Dendritic cell treated with granulocyte-macrophage colony-stimulating factor and Interleukin-4, amounts not matched to agents 40 ng/mL and 50 ng/mL, for 4 days (primary cell): ENCODE measurements at regions not wholly inside any gene's neighbourhood (a gene's known extent, or its start where the extent isn't known, plus 50 kb on each side); places are given as distances from the start of the nearest gene placed in this dataset.

Experiments used
- H3K27ac Mint-ChIP-seq: one replicate; pipeline ENCODE4 v1.8.0; 2022; ENCODE audit warnings: mild to moderate bottlenecking, mixed read lengths
- H3K27me3 Mint-ChIP-seq: one replicate; pipeline ENCODE4 v1.8.0; 2022; ENCODE audit warnings: mild to moderate bottlenecking, mixed read lengths
- H3K36me3 Mint-ChIP-seq: one replicate; pipeline ENCODE4 v1.8.0; 2022; ENCODE audit warnings: low read depth, mixed read lengths
- H3K4me1 Mint-ChIP-seq: one replicate; pipeline ENCODE4 v1.8.0; 2022; ENCODE audit warnings: low read depth, mixed read lengths
- H3K4me3 Mint-ChIP-seq: one replicate; pipeline ENCODE4 v1.8.0; 2022; ENCODE audit warnings: mild to moderate bottlenecking, moderate library complexity, mixed read lengths
- H3K9me3 Mint-ChIP-seq: one replicate; pipeline ENCODE4 v1.8.0; 2022; ENCODE audit warnings: mixed read lengths
- intact Hi-C: fragments of 100-400 bp; cut with micrococcal nuclease; formaldehyde crosslinking; loops from one replicate; pipeline ENCODE4 v1.15.0; 2022

DNA sequence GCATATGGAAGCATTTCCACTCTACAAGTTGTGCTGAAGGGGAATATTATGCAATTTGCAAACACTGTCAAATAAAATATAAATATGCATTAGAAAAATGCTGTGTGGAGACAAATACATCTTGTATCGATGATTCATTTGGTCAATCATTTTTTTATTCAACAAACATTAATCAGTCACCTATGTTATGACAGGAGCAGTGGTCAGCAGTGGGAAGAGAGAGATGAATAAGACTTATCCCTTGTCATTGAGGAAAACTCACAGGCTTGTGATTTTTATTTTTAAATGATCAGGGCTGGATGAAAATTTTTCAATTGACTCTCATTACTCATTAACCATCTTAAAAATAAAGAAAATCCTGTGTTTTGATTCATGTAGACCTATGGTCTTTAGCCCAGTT, 574.1 kb downstream of the ACTL7B start:
- no peaks in the 10 kb centered on the region for H3K36me3 Mint-ChIP-seq

DNA sequence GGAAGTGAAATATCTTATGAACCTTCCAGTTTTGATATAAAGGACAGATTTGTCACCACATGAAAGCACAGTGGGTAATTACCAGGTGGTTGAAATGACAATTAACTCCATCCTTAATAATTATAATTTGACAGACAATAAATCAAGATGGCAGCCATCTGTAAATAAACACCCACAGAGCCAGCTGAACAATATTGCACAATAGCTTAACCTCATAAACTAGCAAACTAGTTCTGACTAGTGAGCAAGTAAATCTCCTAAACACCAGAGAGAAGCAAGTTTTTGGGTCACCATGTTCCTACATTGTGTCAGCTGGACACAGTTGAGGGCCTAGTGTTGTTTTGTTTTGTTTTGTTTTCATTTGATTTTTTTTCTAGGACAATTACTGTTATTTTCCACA, 577.4 kb downstream of the ACTL7B start:
- no peak overlapping the region for H3K27ac Mint-ChIP-seq
- no peaks in the 10 kb centered on the region for H3K9me3 Mint-ChIP-seq

More for the DNA sequence above, 574.1 kb downstream of the ACTL7B start:
- H3K27ac Mint-ChIP-seq: no peak overlapping the region
- no peak overlapping the region for H3K4me3 Mint-ChIP-seq
- no peaks in the 10 kb centered on the region for H3K4me1 Mint-ChIP-seq
- H3K9me3 Mint-ChIP-seq: no peaks in the 10 kb centered on the region
- intact Hi-C loops: loop anchor here (5.0 to 10.0 kb wide), 2 partner anchors 286 to 483 kb away; no protein-coding TSS in a partner anchor
- peaks cover 2% of the 10 kb centered on the region for H3K27me3 Mint-ChIP-seq

DNA sequence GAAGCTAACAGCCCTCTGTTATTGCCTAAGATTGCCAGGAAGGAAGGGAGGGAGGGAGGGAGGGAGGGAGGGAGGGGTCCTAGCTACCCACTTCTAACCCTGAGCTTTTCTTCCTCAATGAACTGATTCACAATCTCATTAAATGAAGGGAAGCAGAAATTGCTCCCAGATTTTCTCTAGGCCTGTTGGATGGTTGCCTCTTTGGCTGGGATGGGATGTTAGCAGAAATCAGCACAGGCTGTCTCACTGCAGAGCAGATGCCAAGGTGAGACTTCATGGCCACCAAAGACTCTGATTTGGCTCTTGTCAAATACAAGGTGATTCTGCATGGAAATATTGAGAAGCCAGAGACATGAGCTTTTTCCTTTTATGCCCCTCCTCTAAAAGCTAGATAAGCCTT, 578.6 kb downstream of the ACTL7B start:
- peaks cover 11% of the 10 kb centered on the region for H3K4me1 Mint-ChIP-seq
- no peak overlapping the region for H3K4me3 Mint-ChIP-seq
- no peak overlapping the region for H3K27ac Mint-ChIP-seq
- H3K27me3 Mint-ChIP-seq: peaks cover 2% of the 10 kb centered on the region
- no peaks in the 10 kb centered on the region for H3K9me3 Mint-ChIP-seq
- intact Hi-C loops: no loop called here
- H3K36me3 Mint-ChIP-seq: no peaks in the 10 kb centered on the region

More for the DNA sequence above, 577.4 kb downstream of the ACTL7B start:
- Mint-ChIP-seq H3K27me3 (peaks cover 2% of the 10 kb centered on the region), H3K36me3 (no peaks in the 10 kb centered on the region), H3K4me1 (no peaks in the 10 kb centered on the region), H3K4me3 (no peak overlapping the region)
- intact Hi-C loops: no loop called here

DNA sequence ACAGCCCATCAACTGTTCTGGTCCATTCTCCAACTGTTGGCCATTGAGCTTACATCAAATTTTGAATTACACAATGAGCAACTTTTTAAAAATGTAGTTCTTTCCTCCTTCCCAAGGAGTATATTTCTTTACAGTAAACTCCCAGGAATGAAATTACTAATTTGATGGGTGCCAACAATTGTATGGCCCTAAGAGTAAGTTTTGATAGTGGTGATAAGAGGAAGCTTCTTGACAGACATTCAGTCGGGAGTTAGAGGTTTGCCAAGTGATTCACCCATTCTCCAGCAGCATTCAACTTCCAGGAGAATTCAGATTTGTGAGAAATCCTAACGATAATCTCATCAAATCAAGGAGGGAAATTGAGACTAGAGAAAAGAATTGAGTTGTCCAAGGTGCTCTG, 579.9 kb downstream of the ACTL7B start:
- Mint-ChIP-seq H3K9me3 (no peaks in the 10 kb centered on the region), H3K36me3 (no peaks in the 10 kb centered on the region), H3K27me3 (peaks cover 2% of the 10 kb centered on the region), H3K4me3 (no peak overlapping the region), H3K27ac (no peak overlapping the region), H3K4me1 (peaks cover 17% of the 10 kb centered on the region)
- intact Hi-C loops: no loop called here

DNA sequence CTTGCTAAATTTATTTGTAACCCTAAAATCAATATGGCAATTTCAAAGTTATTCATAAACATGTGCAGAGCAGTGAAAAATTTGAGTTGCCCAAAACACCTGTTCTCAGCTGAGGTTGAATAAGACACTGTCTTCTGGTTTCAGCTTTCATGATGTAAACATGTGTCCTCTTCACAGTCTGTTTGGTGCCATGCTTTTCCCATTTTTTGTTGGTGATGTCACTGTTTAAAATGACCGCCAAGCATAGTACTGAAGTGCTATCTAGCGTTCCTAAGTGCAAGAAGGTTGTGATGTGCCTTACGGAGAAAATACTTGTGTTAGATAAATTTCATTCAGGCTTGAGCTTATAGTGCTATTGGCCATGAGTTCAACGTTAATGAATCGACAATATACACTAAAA, 580.8 kb downstream of the ACTL7B start:
- intact Hi-C loops: loop anchor here (5.0 kb wide), 2 partner anchors 638 to 808 kb away; no protein-coding TSS in a partner anchor

DNA sequence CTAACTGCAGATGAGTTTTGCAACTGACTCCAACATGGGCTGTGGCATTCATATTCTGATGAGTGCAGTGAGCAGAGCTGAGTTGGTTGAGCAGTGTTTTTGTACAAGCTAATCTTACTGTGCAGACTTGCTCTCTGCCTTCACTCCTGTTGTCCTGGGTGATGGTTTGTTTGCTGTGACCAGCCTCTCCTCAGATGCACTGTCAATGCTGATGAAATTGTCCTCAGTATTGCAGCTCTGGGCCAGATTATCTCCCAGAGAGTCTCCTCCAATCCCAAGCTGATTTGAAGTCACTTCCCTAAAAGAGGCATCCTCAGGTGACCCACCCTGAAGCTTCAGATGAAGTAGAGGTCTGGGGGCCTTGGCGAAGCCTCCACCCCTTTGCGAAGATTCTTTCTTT, 581.8 kb downstream of the ACTL7B start:
- no peaks in the 10 kb centered on the region for H3K36me3 Mint-ChIP-seq

More for the DNA sequence above, 580.8 kb downstream of the ACTL7B start:
- H3K27me3 Mint-ChIP-seq: peaks cover 2% of the 10 kb centered on the region
- H3K36me3 Mint-ChIP-seq: no peaks in the 10 kb centered on the region
- no peak overlapping the region for H3K4me3 Mint-ChIP-seq
- no peaks in the 10 kb centered on the region for H3K9me3 Mint-ChIP-seq
- H3K27ac Mint-ChIP-seq: no peak overlapping the region
- H3K4me1 Mint-ChIP-seq: peaks cover 24% of the 10 kb centered on the region

DNA sequence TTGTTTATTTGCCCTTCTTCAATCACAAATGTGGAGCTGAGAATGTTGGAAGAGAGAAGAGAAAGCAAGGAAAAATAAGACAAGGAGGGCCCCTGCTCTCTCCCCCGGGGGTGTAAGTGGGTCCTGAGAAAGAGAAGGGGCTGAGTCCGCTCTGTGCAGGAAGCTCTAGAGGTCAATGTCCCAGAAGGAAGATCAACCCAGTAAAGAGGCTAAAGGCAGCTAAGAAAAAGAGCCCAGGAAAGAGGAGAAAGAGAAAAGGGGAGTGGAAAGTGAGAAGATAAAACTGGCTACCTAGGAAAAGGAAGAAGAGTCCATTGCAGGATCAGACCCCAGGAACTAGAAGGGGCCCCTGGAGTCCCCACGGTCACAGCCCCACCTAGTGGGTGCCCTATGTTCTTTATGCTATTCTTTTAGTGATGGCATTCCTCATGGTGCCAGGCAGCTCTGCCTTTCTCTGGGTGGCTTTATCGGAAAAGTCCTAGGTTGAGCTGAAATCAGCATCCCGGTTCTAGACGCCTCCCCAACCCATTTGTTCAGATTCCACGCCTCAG, 583.4 kb downstream of the ACTL7B start:
- peaks cover 44% of the 10 kb centered on the region for H3K4me1 Mint-ChIP-seq

More for the DNA sequence above, 581.8 kb downstream of the ACTL7B start:
- Mint-ChIP-seq H3K27ac (no peak overlapping the region), H3K4me3 (no peak overlapping the region), H3K27me3 (no peaks in the 10 kb centered on the region), H3K4me1 (peaks cover 34% of the 10 kb centered on the region), H3K9me3 (no peaks in the 10 kb centered on the region)
- intact Hi-C loops: loop anchor here (5.0 kb wide), 2 partner anchors 637 to 807 kb away; no protein-coding TSS in a partner anchor

DNA sequence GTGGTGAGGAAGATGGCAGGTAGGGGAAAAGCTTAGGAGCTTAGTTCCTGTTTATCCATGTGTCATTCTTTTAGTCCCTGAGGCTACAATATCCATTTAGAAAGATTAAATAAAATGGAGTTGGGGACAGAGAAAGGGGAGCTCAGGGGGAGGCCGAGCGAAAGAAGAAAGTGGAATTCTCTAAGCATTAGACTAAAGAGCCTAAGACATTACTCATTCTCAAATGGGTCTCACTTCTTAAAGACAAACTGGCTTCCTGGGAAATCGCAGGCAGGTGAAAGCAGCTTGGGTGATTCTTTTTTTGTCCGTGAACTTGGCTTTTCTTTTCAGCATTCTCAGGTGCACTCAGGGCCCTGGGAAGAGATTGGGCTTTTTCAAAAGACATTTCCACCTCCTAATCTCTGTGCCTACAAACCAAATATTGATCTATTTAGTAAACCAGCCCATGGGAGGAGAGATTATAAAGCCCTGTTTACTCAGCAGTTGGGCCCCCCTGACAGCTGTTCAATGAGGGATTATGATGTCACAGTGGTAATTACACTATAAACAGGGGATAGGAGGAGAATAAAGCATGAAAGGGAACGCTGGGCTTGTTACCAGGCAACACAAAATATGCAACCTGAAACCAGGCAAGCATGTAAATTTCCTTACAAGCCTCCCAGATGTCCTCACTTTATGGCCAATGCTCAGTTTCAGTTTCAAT, 584.0 kb downstream of the ACTL7B start:
- H3K36me3 Mint-ChIP-seq: no peaks in the 10 kb centered on the region
- H3K4me3 Mint-ChIP-seq: peak overlapping the region; percentile 68
- intact Hi-C loops: loop anchor here (1.0 to 5.0 kb wide), 3 partner anchors 634 to 804 kb away; no protein-coding TSS in a partner anchor
- peak overlapping the region; percentile 91 for H3K27ac Mint-ChIP-seq
- peaks cover 44% of the 10 kb centered on the region for H3K4me1 Mint-ChIP-seq
- H3K27me3 Mint-ChIP-seq: no peaks in the 10 kb centered on the region
- H3K9me3 Mint-ChIP-seq: peaks cover 10% of the 10 kb centered on the region

More for the DNA sequence above, 583.4 kb downstream of the ACTL7B start:
- Mint-ChIP-seq H3K9me3 (peaks cover 3% of the 10 kb centered on the region), H3K27ac (peak overlapping the region; percentile 91), H3K4me3 (peak overlapping the region; percentile 68), H3K27me3 (no peaks in the 10 kb centered on the region), H3K36me3 (no peaks in the 10 kb centered on the region)
- intact Hi-C loops: loop anchor here (1.0 to 5.0 kb wide), 3 partner anchors 635 to 805 kb away; no protein-coding TSS in a partner anchor

DNA sequence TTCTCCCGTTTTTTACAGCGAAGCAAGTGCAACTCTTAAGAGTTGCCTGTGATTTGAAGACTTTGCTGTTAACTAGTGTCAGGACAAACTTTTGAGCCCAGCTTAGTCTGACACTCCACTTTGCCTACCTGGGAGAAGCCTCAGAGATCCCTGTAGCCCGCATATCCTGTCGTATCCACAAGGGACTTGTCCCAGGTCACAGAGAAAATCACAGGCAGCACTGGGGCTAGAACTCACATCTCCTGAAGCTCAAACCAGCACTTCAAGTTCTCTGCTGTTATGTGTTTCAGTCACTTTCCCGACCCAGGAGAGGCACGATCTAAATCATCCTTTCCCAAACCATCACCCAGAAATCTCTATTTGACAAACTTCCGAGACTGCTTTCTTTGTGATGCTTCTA, 584.5 kb downstream of the ACTL7B start:
- Mint-ChIP-seq H3K4me1 (peaks cover 44% of the 10 kb centered on the region), H3K36me3 (no peaks in the 10 kb centered on the region), H3K27me3 (no peaks in the 10 kb centered on the region), H3K27ac (no peak overlapping the region), H3K4me3 (no peak overlapping the region), H3K9me3 (peaks cover 12% of the 10 kb centered on the region)
- intact Hi-C loops: loop anchor here (5.0 kb wide), 2 partner anchors 634 to 804 kb away; no protein-coding TSS in a partner anchor

DNA sequence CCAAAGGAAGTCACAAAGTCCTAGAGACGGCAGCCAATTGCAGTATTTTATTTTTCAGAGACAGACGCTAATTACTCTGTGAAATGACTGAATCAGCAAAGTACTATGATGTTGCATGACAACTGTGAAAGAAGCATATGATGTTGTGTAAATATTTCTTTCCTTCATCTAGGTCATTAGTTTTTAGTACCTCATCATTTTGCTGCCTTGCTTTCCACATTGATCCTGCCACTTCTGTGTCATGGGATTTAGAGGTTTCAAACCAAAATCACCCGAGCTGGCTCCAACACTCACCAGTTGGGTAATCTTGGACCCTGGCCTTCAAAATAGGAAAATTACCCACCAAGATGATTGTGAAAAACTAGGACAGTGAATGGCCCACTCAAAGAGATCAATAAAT, 585.2 kb downstream of the ACTL7B start:
- Mint-ChIP-seq H3K27me3 (no peaks in the 10 kb centered on the region), H3K9me3 (peaks cover 12% of the 10 kb centered on the region), H3K36me3 (no peaks in the 10 kb centered on the region), H3K4me3 (no peak overlapping the region), H3K4me1 (peaks cover 44% of the 10 kb centered on the region), H3K27ac (no peak overlapping the region)
- intact Hi-C loops: loop anchor here (5.0 kb wide), 2 partner anchors 633 to 803 kb away; no protein-coding TSS in a partner anchor

DNA sequence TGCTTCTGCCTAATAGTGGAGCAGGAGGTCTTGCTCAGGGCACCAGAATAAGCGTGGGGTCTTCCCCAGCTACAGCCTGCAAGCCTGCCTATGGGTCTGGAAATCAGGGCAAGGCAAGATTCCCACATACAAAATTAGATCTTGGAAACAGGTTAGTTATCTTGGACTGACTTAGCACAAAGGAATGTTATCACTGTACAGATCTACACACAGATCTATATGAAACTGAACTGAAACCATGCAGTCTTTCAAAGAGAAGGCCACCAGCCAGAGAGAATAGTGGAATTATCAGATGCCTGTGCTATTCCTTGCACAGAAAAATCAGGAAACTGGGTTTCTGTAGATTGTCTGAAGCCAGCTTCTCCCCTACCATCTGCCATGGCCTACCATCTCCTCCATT, 585.7 kb downstream of the ACTL7B start:
- Mint-ChIP-seq H3K27me3 (no peaks in the 10 kb centered on the region), H3K4me1 (peaks cover 44% of the 10 kb centered on the region), H3K9me3 (peaks cover 12% of the 10 kb centered on the region), H3K27ac (no peak overlapping the region), H3K4me3 (no peak overlapping the region), H3K36me3 (no peaks in the 10 kb centered on the region)
- intact Hi-C loops: loop anchor here (5.0 kb wide), 2 partner anchors 633 to 803 kb away; no protein-coding TSS in a partner anchor

DNA sequence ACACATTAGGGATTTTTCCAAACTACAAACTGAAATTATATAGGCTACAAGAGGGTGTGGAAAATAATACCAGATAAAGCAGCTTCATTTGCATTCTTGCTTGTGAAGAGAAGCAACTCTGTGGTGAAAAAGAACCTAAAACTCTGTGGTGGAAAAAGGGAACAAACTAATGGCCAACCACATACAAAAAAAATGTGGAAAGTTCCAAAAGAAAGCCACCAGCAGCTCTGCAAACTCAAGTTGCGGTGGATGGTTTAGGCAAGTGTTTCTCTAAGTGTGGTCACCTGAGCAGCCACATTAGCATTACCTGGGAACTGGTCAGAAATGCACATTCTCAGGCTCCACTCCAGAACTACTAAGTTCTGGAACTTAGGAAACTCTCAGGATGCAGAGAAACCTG, 586.4 kb downstream of the ACTL7B start:
- peaks cover 12% of the 10 kb centered on the region for H3K9me3 Mint-ChIP-seq
- no peak overlapping the region for H3K4me3 Mint-ChIP-seq
- H3K36me3 Mint-ChIP-seq: no peaks in the 10 kb centered on the region
- no peaks in the 10 kb centered on the region for H3K27me3 Mint-ChIP-seq
- H3K27ac Mint-ChIP-seq: no peak overlapping the region
- intact Hi-C loops: no loop called here
- peaks cover 44% of the 10 kb centered on the region for H3K4me1 Mint-ChIP-seq

DNA sequence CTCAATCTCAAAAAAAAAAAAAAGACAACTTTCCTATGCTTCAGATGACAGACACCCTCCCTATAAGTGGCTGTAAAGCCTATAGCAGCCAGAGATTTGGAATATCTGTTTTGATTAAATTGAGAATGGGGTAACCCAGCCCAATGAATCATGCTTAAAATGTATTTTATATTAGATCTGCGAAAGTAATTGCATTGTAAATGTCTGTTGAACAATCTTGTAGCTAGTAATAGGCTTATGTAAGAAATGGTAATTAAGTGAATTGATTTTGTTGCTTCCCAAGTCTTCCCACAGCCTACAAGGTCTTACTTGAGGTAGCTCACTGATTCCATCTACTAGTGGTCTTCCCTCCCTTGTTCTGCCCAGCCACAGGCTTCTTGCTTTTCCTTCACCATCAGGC, 590.7 kb downstream of the ACTL7B start:
- H3K27me3 Mint-ChIP-seq: no peaks in the 10 kb centered on the region
- intact Hi-C loops: no loop called here
- H3K9me3 Mint-ChIP-seq: peaks cover 12% of the 10 kb centered on the region
- no peak overlapping the region for H3K27ac Mint-ChIP-seq
- no peak overlapping the region for H3K4me3 Mint-ChIP-seq
- no peaks in the 10 kb centered on the region for H3K36me3 Mint-ChIP-seq
- peaks cover 33% of the 10 kb centered on the region for H3K4me1 Mint-ChIP-seq

DNA sequence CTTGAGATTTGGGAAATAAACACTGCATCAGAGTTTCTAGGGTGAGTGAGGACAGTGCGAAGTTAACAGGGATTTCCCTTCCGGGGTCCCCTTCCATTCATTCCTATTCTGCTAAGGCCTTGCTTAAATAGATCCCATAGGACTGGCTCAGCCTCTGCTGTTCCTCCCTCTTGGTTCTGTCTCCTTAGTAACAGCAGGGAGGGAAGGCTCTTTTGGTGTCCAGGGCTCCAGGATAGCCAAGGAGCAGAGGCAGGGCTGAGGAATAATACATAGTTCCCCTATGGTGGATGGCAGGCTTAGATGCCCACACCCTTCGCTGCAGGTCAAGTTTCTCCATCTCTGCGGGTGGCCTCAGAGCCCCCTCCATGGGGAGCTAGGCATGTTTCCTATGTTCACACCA, 591.7 kb downstream of the ACTL7B start:
- Mint-ChIP-seq H3K36me3 (no peaks in the 10 kb centered on the region), H3K9me3 (peaks cover 12% of the 10 kb centered on the region), H3K4me3 (no peak overlapping the region), H3K4me1 (peaks cover 24% of the 10 kb centered on the region), H3K27ac (no peak overlapping the region), H3K27me3 (no peaks in the 10 kb centered on the region)
- intact Hi-C loops: no loop called here
